ENCODE measurements at regions not wholly inside any gene's neighbourhood (a gene's known extent, or its start where the extent isn't known, plus 50 kb on each side); places are given as distances from the start of the nearest gene placed in this dataset.

DNA sequence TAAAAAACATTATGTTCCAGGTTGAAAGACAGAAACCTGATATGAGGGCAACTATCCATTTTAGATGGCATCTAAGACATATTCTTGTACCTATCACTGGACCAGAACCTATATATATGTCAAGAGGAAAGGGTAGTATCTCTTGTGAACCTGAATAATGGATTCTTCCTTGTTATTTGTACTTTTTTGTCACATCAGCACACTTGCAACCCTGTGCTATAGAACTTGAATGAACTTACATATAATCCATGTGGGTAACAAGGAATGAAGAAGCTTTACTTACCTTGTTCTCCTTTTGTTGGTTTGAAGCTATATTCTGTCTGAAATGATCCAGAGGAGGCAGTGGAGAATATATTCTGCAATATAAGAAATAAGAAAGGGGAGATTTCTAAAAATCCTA lies 483.7 kb upstream of the ATXN8OS start:
- Histone ChIP-seq H3K4me1 (no peaks in the 10 kb centered on the region), H3K27ac (no peak overlapping the region), H3K36me3 (no peaks in the 10 kb centered on the region), H3K4me3 (no peak overlapping the region), H3K27me3 (no peaks in the 10 kb centered on the region), H3K9me3 (no peaks in the 10 kb centered on the region)
- no peak for DNase-seq (ENCODE audit: low spot score in 2 of 2)
- TF ChIP-seq EP300 (IDR thresholded peaks at IDR 0.05) (no peak), POLR2A (IDR thresholded peaks at IDR 0.05) (no peak)
- TF ChIP-seq, protein P1, sequence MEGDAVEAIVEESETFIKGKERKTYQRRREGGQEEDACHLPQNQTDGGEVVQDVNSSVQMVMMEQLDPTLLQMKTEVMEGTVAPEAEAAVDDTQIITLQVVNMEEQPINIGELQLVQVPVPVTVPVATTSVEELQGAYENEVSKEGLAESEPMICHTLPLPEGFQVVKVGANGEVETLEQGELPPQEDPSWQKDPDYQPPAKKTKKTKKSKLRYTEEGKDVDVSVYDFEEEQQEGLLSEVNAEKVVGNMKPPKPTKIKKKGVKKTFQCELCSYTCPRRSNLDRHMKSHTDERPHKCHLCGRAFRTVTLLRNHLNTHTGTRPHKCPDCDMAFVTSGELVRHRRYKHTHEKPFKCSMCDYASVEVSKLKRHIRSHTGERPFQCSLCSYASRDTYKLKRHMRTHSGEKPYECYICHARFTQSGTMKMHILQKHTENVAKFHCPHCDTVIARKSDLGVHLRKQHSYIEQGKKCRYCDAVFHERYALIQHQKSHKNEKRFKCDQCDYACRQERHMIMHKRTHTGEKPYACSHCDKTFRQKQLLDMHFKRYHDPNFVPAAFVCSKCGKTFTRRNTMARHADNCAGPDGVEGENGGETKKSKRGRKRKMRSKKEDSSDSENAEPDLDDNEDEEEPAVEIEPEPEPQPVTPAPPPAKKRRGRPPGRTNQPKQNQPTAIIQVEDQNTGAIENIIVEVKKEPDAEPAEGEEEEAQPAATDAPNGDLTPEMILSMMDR (IDR thresholded peaks at IDR 0.05), result no peak

DNA sequence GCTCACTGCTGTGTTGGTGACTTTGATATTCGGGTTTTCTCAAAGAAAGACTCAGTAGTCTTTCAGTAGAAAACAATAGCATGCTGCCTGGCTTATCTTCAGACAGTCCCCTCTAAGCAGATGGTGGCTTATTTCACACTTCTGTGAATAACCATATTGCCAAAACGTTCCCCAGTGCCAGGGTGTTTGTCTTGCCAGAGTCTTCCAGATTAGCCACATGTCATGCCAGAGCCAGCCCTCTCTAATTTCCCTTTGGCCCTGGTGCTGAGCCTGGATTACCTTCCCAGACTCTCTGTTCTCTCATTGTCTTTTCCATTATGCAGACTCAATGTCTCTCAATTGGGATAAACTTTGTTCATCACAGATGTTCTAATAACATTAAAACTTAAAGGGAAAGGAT lies 488.0 kb upstream of the ATXN8OS start:
- 46 to 65% methylated on average over 2 of the region's 2 CpGs for WGBS, 2 donors
- Histone ChIP-seq H3K4me1 (no peaks in the 10 kb centered on the region), H3K36me3 (no peaks in the 10 kb centered on the region), H3K27ac (no peak overlapping the region), H3K4me3 (no peak overlapping the region), H3K27me3 (no peaks in the 10 kb centered on the region), H3K9me3 (no peaks in the 10 kb centered on the region)
- DNase-seq (ENCODE audit: low spot score in 2 of 2), result no peak
- TF ChIP-seq, protein P1 (IDR thresholded peaks at IDR 0.05), result no peak

DNA sequence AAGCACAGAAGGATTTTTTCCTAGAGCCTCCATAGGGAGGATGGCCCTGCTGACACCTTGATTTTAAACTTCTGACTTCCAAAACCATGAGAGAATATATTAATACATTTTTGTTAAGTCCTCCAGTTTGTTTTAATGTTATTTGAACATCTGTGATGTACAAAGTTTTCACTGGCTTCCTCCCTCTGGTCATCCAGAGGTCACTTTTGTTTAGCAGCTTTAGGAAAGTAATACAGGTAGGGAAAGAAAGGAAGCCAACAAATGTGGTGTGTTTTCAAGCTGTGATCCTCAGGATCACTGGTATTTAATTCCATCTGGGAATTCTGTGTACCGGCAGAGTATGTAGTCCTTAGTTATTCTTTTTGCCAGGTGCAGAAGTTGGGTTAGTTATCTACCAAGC lies 488.8 kb upstream of the ATXN8OS start:
- Histone ChIP-seq H3K9me3 (no peaks in the 10 kb centered on the region), H3K27ac (no peak overlapping the region), H3K27me3 (no peaks in the 10 kb centered on the region), H3K4me1 (no peaks in the 10 kb centered on the region), H3K36me3 (no peaks in the 10 kb centered on the region), H3K4me3 (no peak overlapping the region)
- WGBS, 2 donors, result 36 to 58% methylated on average over 1 of the region's 1 CpG
- DNase-seq (ENCODE audit: low spot score in 2 of 2), result no peak
- TF ChIP-seq, protein P1 (IDR thresholded peaks at IDR 0.05), result no peak
- TF ChIP-seq EP300 (IDR thresholded peaks at IDR 0.05), result no peak
- TF ChIP-seq POLR2A (IDR thresholded peaks at IDR 0.05), result no peak

DNA sequence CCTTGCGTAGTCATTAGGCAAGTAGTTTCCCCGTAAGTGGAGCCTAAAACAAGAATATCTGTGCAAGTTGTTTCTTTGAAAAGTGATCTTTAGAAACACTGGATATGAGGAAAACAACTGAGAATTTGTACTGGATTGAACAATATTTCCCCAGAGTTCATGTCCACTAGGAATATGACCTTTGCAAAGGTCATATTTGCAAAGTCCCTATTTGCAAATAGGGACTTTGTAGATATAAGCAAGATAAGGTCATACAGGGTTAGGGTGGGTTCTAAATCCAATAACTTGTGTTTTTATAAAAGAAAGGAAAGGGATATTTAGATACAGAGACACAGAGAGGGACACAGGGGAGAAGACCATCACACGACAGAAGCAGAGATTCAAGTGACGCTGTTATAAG lies 489.2 kb upstream of the ATXN8OS start:
- Histone ChIP-seq H3K27ac (no peak overlapping the region), H3K36me3 (no peaks in the 10 kb centered on the region), H3K9me3 (no peaks in the 10 kb centered on the region), H3K27me3 (no peaks in the 10 kb centered on the region), H3K4me3 (no peak overlapping the region), H3K4me1 (no peaks in the 10 kb centered on the region)
- WGBS, 2 donors, result 64 to 77% methylated on average over 4 of the region's 4 CpGs
- no peak for TF ChIP-seq EP300 (IDR thresholded peaks at IDR 0.05)
- TF ChIP-seq, protein P1 (IDR thresholded peaks at IDR 0.05), result no peak
- TF ChIP-seq POLR2A (IDR thresholded peaks at IDR 0.05), result no peak
- no peak for DNase-seq (ENCODE audit: low spot score in 2 of 2)

DNA sequence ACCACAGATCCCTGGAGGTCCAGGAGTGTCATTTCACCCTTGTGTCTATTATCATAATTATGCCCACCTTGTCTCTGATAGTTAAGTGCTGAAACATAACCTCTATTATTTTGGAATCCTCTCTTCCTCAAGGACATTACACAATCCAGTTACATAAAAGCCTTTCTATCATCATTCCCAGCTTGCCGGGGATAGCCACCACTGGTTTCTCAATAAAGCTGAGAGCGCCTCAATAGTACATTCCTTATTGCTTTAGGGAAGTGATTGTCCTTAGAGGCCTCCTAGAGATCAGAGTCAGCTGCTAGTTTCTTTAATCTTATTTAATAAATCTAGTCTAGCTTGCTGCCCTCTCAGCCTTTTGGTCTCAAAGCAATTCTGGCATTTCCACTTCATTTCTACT lies 490.0 kb upstream of the ATXN8OS start:
- 55 to 66% methylated on average over 2 of the region's 2 CpGs for WGBS, 2 donors
- Histone ChIP-seq H3K27me3 (no peaks in the 10 kb centered on the region), H3K27ac (no peak overlapping the region), H3K9me3 (no peaks in the 10 kb centered on the region), H3K36me3 (no peaks in the 10 kb centered on the region), H3K4me3 (no peak overlapping the region), H3K4me1 (no peaks in the 10 kb centered on the region)
- TF ChIP-seq POLR2A (IDR thresholded peaks at IDR 0.05) (no peak), EP300 (IDR thresholded peaks at IDR 0.05) (no peak)
- TF ChIP-seq, protein P1 (IDR thresholded peaks at IDR 0.05), result no peak
- no peak for DNase-seq (ENCODE audit: low spot score in 2 of 2)
